ENCODE measurements at regions not wholly inside any gene's neighbourhood (a gene's known extent, or its start where the extent isn't known, plus 50 kb on each side); places are given as distances from the start of the nearest gene placed in this dataset.

GRCh38 chr9:7570107-7570720 is 229.4 kb downstream of the DMAC1 start:
- Histone ChIP-seq H2BK12ac (ENCODE audit: low read length) (no peak overlapping the region), H2BK120ac (ENCODE audit: insufficient read depth, low read length, poor library complexity) (no peak overlapping the region)
- WGBS (ENCODE audit: extremely low coverage, insufficient coverage, insufficient read length), result no CpG with 5 or more reads among the region's 1 CpG

GRCh38 chr9:7567687-7568086 is 231.9 kb downstream of the DMAC1 start:
- Histone ChIP-seq H3K79me1 (ENCODE audit: low read length) (no peaks in the 10 kb centered on the region), H2BK120ac (ENCODE audit: insufficient read depth, low read length, poor library complexity) (no peak overlapping the region), H3K14ac (ENCODE audit: low read length) (no peak overlapping the region), H4K8ac (ENCODE audit: low read depth, low read length) (no peak overlapping the region), H4K91ac (ENCODE audit: low read depth, low read length) (no peak overlapping the region), H3K27me3 (ENCODE audit: insufficient read depth, low read length) (no peaks in the 10 kb centered on the region), H2BK5ac (ENCODE audit: low read depth, low read length, poor library complexity) (no peak overlapping the region), H3K23ac (ENCODE audit: low read length) (no peak overlapping the region), H4K12ac (ENCODE audit: low read depth, low read length) (no peak overlapping the region), H3K4me2 (ENCODE audit: low read length) (no peak overlapping the region), H3K79me2 (ENCODE audit: control insufficient read depth, insufficient read depth, low read length, poor library complexity) (no peaks in the 10 kb centered on the region), H3K4me3 (ENCODE audit: low read depth, low read length) (no peak overlapping the region), H3K9ac (ENCODE audit: low read length) (no peak overlapping the region), H2AK5ac (ENCODE audit: low read length) (no peak overlapping the region), H3K36me3 (ENCODE audit: control insufficient read depth in 1 of 2, insufficient read depth in 2 of 2, low read length in 2 of 2) (no peaks in the 10 kb centered on the region), H3K4me1 (ENCODE audit: control insufficient read depth in 1 of 2, insufficient read depth in 2 of 2, low read length in 2 of 2) (no peaks in the 10 kb centered on the region), H3K4ac (ENCODE audit: low read depth, low read length) (no peak overlapping the region), H2AFZ (ENCODE audit: insufficient read depth, low read length, poor library complexity) (no peak overlapping the region), H3K18ac (ENCODE audit: low read length) (no peak overlapping the region), H3K9me3 (ENCODE audit: insufficient read depth, low read depth, low read length) (no peaks in the 10 kb centered on the region), H3K27ac (ENCODE audit: low read depth, low read length) (no peak overlapping the region), H2BK12ac (ENCODE audit: low read length) (no peak overlapping the region)
- no peak for DNase-seq
- WGBS (ENCODE audit: extremely low coverage, insufficient coverage, insufficient read length), result no CpG with 5 or more reads among the region's 2 CpGs

More at GRCh38 chr9:7570107-7570720, 229.4 kb downstream of the DMAC1 start:
- Histone ChIP-seq H4K12ac (ENCODE audit: low read depth, low read length) (no peak overlapping the region), H3K4ac (ENCODE audit: low read depth, low read length) (no peak overlapping the region), H2AK5ac (ENCODE audit: low read length) (no peak overlapping the region), H3K4me1 (ENCODE audit: control insufficient read depth in 1 of 2, insufficient read depth in 2 of 2, low read length in 2 of 2) (no peaks in the 10 kb centered on the region), H4K91ac (ENCODE audit: low read depth, low read length) (no peak overlapping the region), H3K27ac (ENCODE audit: low read depth, low read length) (no peak overlapping the region), H3K23ac (ENCODE audit: low read length) (no peak overlapping the region), H3K4me3 (ENCODE audit: low read depth, low read length) (no peak overlapping the region), H3K36me3 (ENCODE audit: control insufficient read depth in 1 of 2, insufficient read depth in 2 of 2, low read length in 2 of 2) (no peaks in the 10 kb centered on the region), H3K9ac (ENCODE audit: low read length) (no peak overlapping the region), H3K9me3 (ENCODE audit: insufficient read depth, low read depth, low read length) (no peaks in the 10 kb centered on the region), H3K14ac (ENCODE audit: low read length) (no peak overlapping the region), H3K79me1 (ENCODE audit: low read length) (no peaks in the 10 kb centered on the region), H3K27me3 (ENCODE audit: insufficient read depth, low read length) (no peaks in the 10 kb centered on the region), H4K8ac (ENCODE audit: low read depth, low read length) (no peak overlapping the region), H3K4me2 (ENCODE audit: low read length) (no peak overlapping the region), H2BK5ac (ENCODE audit: low read depth, low read length, poor library complexity) (no peak overlapping the region), H2AFZ (ENCODE audit: insufficient read depth, low read length, poor library complexity) (no peak overlapping the region), H3K18ac (ENCODE audit: low read length) (no peak overlapping the region), H3K79me2 (ENCODE audit: control insufficient read depth, insufficient read depth, low read length, poor library complexity) (no peaks in the 10 kb centered on the region)
- DNase-seq, result peak; percentile 20 to 78

DNA sequence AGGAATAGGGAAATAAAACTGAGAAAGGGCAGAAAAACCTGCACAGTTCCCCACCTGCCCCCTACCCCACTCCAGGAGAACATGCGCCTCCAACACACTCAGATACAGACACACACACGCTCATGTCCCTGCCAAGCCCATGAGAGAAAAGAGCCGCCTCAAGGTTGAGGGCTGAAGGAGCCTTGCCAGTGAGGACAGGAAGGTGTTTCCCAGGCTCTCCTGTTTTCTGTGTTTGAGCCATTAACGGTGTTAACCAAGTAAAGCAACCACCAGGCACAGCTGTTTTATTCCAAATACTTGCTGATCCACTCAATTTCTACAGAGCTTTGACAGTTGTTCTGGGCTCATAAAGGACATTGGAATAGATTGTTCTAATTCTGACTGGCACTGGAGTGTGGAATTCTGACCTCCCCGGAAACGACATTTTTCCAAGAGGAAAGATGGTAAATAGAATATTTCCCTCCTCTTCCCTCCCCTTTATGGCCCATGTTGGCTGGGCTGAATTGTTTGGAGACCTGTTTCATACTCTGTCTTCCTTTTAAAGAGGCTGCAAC is 238.0 kb downstream of the DMAC1 start:
- Histone ChIP-seq H3K79me1 (ENCODE audit: low read length) (no peaks in the 10 kb centered on the region), H3K14ac (ENCODE audit: low read length) (no peak overlapping the region), H3K9ac (ENCODE audit: low read length) (no peak overlapping the region), H3K36me3 (ENCODE audit: control insufficient read depth in 1 of 2, insufficient read depth in 2 of 2, low read length in 2 of 2) (no peaks in the 10 kb centered on the region), H2BK12ac (ENCODE audit: low read length) (no peak overlapping the region), H3K9me3 (ENCODE audit: insufficient read depth, low read depth, low read length) (no peaks in the 10 kb centered on the region), H3K4ac (ENCODE audit: low read depth, low read length) (no peak overlapping the region), H3K4me1 (ENCODE audit: control insufficient read depth in 1 of 2, insufficient read depth in 2 of 2, low read length in 2 of 2) (no peaks in the 10 kb centered on the region), H3K23ac (ENCODE audit: low read length) (no peak overlapping the region), H3K27me3 (ENCODE audit: insufficient read depth, low read length) (no peaks in the 10 kb centered on the region), H3K79me2 (ENCODE audit: control insufficient read depth, insufficient read depth, low read length, poor library complexity) (no peaks in the 10 kb centered on the region), H4K8ac (ENCODE audit: low read depth, low read length) (no peak overlapping the region), H3K4me2 (ENCODE audit: low read length) (no peak overlapping the region), H3K27ac (ENCODE audit: low read depth, low read length) (no peak overlapping the region), H2AK5ac (ENCODE audit: low read length) (no peak overlapping the region), H3K4me3 (ENCODE audit: low read depth, low read length) (no peak overlapping the region), H2BK5ac (ENCODE audit: low read depth, low read length, poor library complexity) (no peak overlapping the region), H4K91ac (ENCODE audit: low read depth, low read length) (no peak overlapping the region), H2BK120ac (ENCODE audit: insufficient read depth, low read length, poor library complexity) (no peak overlapping the region), H2AFZ (ENCODE audit: insufficient read depth, low read length, poor library complexity) (no peak overlapping the region), H3K18ac (ENCODE audit: low read length) (no peak overlapping the region), H4K12ac (ENCODE audit: low read depth, low read length) (no peak overlapping the region)
- DNase-seq, result no peak
- WGBS (ENCODE audit: extremely low coverage, insufficient coverage, insufficient read length), result no CpG with 5 or more reads among the region's 6 CpGs

DNA sequence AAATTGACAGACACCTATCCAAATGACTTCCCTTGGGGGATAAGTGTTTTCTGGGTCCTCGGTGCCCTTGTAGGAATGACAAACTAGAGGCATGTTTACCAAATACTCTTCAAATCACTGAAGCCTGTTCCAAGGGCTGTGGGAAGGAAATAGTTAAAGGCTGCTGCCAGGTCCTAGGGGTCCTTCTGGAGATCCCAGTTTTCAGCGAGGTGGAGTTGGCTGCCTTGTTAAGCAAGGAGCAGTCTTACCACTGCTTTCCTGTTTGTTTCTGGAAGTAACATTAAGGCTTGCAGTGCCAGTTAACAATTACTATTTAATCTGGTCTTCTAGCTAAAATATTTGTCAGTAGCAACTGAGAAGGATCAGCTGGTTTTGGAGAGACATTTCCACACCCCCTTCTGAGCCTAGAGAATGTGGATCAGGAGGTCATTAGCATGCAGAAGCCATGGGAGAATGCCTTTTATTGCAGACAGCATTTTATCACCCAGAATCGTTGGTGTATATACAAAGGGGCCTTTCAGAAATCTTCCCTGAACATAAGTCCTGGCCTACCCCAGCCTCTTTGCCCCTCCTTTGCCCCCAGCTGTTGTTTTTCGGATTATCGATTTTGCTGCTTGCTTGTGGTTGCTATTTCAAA is 238.8 kb downstream of the DMAC1 start:
- H3K79me2 ChIP-seq (ENCODE audit: control insufficient read depth, insufficient read depth, low read length, poor library complexity), result no peaks in the 10 kb centered on the region
- H4K12ac ChIP-seq (ENCODE audit: low read depth, low read length), result no peak overlapping the region
- H3K9ac ChIP-seq (ENCODE audit: low read length), result no peak overlapping the region
- H4K8ac ChIP-seq (ENCODE audit: low read depth, low read length), result no peak overlapping the region
- H3K27me3 ChIP-seq (ENCODE audit: insufficient read depth, low read length), result no peaks in the 10 kb centered on the region
- H3K18ac ChIP-seq (ENCODE audit: low read length), result no peak overlapping the region
- H3K23ac ChIP-seq (ENCODE audit: low read length), result no peak overlapping the region
- no peak overlapping the region for H3K4me3 ChIP-seq (ENCODE audit: low read depth, low read length)
- H4K91ac ChIP-seq (ENCODE audit: low read depth, low read length), result no peak overlapping the region
- H3K36me3 ChIP-seq (ENCODE audit: control insufficient read depth in 1 of 2, insufficient read depth in 2 of 2, low read length in 2 of 2), result no peaks in the 10 kb centered on the region
- WGBS (ENCODE audit: extremely low coverage, insufficient coverage, insufficient read length), result no CpG with 5 or more reads among the region's 5 CpGs
- H3K79me1 ChIP-seq (ENCODE audit: low read length), result no peaks in the 10 kb centered on the region
- no peak overlapping the region for H2BK120ac ChIP-seq (ENCODE audit: insufficient read depth, low read length, poor library complexity)
- no peak overlapping the region for H3K14ac ChIP-seq (ENCODE audit: low read length)
- H2AK5ac ChIP-seq (ENCODE audit: low read length), result no peak overlapping the region
- no peak overlapping the region for H2AFZ ChIP-seq (ENCODE audit: insufficient read depth, low read length, poor library complexity)
- H3K9me3 ChIP-seq (ENCODE audit: insufficient read depth, low read depth, low read length), result no peaks in the 10 kb centered on the region
- H3K4me2 ChIP-seq (ENCODE audit: low read length), result no peak overlapping the region
- no peak overlapping the region for H3K4ac ChIP-seq (ENCODE audit: low read depth, low read length)
- H2BK5ac ChIP-seq (ENCODE audit: low read depth, low read length, poor library complexity), result no peak overlapping the region
- no peak overlapping the region for H3K27ac ChIP-seq (ENCODE audit: low read depth, low read length)
- DNase-seq, result no peak
- no peak overlapping the region for H2BK12ac ChIP-seq (ENCODE audit: low read length)
- H3K4me1 ChIP-seq (ENCODE audit: control insufficient read depth in 1 of 2, insufficient read depth in 2 of 2, low read length in 2 of 2), result no peaks in the 10 kb centered on the region

Data from trophoblast cell (in vitro differentiated cells and primary cell).